GM18508 (cell line): ENCODE measurements at regions not wholly inside any gene's neighbourhood (a gene's known extent, or its start where the extent isn't known, plus 50 kb on each side); places are given as distances from the start of the nearest gene placed in this dataset.
"Not testable (repeated sequence)": the region's sequence is repeated elsewhere in the genome, so short reads cannot be mapped to it uniquely, and the experiment has no call there.

Experiments
- ATAC-seq: cut with Tn5 transposase; IDR thresholded peaks from one replicate; pipeline ENCODE4 v1.9.1; 2021; ENCODE audit warnings: moderate number of reproducible peaks; ENCODE audit not compliant: insufficient read depth, unreplicated experiment

- no peak for ATAC-seq
Observed at GRCh38 chr14:43900173-43900655, 606.9 kb downstream of the FSCB start.

DNA sequence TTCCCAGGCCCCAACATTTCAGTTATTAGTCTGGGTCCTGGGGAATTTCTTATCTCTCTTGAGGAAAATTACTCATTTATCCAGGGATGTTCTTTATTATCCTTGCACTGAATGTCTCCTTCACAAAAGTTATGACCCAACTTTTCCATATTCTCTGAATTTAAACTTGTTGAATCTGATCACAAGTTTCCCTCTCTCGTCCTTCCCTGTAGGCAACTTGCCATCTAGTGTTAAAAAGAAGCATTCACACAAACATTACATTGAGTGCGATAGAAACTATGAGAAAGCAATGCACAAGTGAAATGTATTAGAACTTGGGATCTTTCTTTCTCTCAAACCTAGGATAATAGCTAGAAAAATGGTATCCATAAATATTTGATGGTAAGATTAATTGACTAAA is 608.4 kb downstream of the FSCB start:
- no peak for ATAC-seq

GRCh38 chr14:43896044-43896443 is 611.0 kb downstream of the FSCB start:
- ATAC-seq, result no peak

- peak; percentile 70 for ATAC-seq
Observed at GRCh38 chr14:43894534-43894933, 612.5 kb downstream of the FSCB start.

GRCh38 chr14:43887523-43887922 is 619.6 kb downstream of the FSCB start:
- ATAC-seq, result no peak

DNA sequence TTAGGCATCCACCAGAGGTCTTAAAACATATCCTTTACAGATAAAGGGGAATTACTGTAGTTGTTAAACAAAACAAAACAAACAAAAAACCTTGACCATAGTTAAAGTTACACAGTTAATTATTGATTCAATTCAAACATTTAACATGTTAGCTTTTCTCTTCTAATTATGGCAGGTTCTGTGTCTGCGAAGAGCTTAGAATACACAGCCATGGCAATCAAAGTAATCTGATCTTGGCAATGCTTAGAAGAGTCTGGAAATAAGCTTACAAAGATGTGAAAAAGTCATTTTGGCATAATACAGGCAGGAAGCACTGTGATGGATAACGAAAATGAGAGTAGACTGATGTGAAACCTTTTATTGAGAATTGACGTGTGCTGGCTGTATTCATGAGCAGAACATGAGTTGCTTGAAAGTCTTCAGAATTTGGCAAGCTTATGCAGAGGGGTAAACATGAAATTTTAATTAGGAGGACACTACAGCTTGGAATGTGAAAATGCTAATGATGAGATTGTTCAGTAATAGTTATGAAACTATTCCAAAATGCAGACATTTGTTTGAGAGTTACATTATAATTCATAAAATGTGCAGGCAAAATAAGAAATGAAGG is 629.6 kb downstream of the FSCB start:
- ATAC-seq, result peak; percentile 72

GRCh38 chr14:43872752-43873655 is 634.1 kb downstream of the FSCB start:
- ATAC-seq, result no peak

GRCh38 chr14:43872222-43872621 is 634.9 kb downstream of the FSCB start:
- no peak for ATAC-seq

- ATAC-seq, result no peak
Observed at GRCh38 chr14:43858981-43859380, 648.1 kb downstream of the FSCB start.

GRCh38 chr14:43855556-43855955 is 651.5 kb downstream of the FSCB start:
- no peak for ATAC-seq

GRCh38 chr14:43853541-43853940 is 653.5 kb downstream of the FSCB start:
- ATAC-seq, result no peak

DNA sequence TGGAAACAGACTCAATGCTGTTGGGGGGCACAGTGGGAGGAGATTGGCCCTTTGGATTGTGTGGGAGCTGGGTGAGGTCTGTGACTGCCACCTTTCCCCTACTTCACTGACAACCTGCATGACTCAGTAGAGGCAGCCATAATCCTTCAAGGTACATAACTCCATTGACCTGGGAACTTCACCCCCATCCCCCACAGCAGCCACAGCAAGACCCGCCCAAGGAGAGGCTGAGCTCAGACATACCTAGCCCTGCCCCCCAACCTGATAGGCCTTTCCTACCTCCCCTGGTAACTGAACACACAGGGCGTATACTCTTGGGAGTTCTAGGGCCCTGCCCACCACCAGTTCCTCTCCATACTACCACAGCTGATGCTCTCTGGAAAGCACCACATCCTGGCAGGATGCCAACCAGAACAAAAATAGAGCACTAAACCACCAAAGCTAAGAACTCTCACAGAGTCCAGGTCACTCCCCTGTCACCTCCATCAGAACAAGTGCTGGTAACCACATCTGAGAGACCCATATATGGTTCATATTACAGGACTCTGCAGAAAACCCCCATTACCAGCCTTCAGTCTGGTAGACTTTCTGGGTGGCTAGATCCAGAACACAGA is 703.9 kb downstream of the FSCB start:
- ATAC-seq, result no peak

- ATAC-seq, result no peak
Observed at GRCh38 chr14:43795600-43796228, 711.4 kb downstream of the FSCB start.

DNA sequence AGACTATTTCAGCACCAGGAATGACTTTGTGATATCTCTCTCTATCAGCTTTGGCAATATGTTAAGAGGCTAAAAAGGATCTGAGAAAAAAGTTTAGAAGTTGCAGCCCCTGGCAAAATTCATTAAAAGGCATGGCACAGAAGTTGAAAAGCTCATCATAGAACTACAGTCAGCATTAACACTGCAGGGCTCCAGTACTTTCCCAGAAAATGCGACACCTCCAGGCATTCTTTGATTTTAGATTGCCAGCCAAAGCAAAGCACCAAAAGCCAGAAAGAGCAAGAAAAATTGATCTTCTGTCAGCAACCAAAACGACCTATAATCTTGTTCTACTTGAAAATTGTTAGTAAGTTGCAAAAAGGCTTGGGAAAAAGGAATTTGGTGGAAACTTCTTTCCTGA is 713.5 kb downstream of the FSCB start:
- ATAC-seq, result no peak

- no peak for ATAC-seq
Observed at GRCh38 chr14:43792980-43793379, 714.1 kb downstream of the FSCB start.

DNA sequence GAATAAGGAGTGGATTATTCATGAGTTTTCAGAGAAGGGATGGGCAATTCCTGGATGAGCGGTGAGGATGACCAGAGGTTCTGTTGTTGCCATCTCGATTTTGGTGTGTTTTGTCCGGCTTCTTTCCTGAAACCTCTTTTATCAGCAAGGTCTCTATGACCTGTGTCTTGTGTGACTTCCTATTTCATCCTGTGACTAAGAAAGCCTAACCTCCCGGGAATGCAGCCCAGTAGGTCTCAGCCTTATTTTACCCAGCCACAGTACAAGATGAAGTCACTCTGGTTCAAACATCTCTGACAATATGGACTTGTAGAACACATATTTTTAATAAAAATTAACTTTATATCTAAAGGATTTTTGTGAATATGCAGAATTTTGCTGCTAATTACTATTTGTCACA is 716.4 kb downstream of the FSCB start:
- ATAC-seq, result no peak

- ATAC-seq, result no peak
Observed at GRCh38 chr14:43789458-43789857, 717.6 kb downstream of the FSCB start.

GRCh38 chr14:43786066-43786762 is 720.9 kb downstream of the FSCB start:
- ATAC-seq, result no peak

DNA sequence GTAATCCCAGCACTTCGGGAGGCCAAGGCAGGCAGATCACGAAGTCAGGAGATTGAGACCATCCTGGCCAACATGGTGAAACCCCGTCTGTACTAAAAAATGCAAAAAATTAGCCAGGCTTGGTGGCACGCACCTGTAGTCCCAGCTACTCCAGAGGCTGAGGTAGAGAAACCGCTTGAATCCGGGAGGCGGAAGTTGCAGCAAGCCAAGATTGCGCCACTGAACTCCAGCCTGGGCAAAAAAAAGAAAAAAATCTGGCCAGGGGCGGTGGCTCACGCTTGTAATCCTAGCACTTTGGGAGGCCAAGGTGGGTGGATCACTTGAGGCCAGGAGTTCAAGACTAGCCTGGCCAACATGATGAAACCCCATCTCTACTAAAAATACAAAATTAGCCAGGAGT is 722.7 kb downstream of the FSCB start:
- ATAC-seq, result not testable (repeated sequence)

GRCh38 chr14:43778937-43779639 is 728.0 kb downstream of the FSCB start:
- ATAC-seq, result no peak
